ENCODE measurements at regions not wholly inside any gene's neighbourhood (a gene's known extent, or its start where the extent isn't known, plus 50 kb on each side); places are given as distances from the start of the nearest gene placed in this dataset.

DNA sequence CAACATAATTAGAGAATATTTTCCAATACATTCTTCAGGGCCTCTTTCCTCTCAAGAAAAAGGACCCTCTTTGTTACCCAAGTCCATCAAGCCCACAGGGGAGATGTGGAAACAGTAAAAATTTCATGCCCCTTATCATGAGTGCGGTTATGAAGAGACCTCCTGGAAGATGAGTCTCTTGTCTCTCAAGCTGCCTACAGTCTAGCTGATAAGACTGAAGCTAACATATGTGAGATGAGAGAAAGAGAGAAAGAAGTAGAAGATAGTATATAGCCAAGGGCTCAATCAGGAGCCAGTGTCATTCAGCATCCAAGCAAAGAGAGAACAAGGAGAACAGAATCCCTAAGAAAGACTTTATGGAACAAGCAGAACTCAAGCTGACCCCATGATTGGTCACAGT, 75.9 kb upstream of the CABCOCO1 start (continued):
- TF ChIP-seq, protein P1, sequence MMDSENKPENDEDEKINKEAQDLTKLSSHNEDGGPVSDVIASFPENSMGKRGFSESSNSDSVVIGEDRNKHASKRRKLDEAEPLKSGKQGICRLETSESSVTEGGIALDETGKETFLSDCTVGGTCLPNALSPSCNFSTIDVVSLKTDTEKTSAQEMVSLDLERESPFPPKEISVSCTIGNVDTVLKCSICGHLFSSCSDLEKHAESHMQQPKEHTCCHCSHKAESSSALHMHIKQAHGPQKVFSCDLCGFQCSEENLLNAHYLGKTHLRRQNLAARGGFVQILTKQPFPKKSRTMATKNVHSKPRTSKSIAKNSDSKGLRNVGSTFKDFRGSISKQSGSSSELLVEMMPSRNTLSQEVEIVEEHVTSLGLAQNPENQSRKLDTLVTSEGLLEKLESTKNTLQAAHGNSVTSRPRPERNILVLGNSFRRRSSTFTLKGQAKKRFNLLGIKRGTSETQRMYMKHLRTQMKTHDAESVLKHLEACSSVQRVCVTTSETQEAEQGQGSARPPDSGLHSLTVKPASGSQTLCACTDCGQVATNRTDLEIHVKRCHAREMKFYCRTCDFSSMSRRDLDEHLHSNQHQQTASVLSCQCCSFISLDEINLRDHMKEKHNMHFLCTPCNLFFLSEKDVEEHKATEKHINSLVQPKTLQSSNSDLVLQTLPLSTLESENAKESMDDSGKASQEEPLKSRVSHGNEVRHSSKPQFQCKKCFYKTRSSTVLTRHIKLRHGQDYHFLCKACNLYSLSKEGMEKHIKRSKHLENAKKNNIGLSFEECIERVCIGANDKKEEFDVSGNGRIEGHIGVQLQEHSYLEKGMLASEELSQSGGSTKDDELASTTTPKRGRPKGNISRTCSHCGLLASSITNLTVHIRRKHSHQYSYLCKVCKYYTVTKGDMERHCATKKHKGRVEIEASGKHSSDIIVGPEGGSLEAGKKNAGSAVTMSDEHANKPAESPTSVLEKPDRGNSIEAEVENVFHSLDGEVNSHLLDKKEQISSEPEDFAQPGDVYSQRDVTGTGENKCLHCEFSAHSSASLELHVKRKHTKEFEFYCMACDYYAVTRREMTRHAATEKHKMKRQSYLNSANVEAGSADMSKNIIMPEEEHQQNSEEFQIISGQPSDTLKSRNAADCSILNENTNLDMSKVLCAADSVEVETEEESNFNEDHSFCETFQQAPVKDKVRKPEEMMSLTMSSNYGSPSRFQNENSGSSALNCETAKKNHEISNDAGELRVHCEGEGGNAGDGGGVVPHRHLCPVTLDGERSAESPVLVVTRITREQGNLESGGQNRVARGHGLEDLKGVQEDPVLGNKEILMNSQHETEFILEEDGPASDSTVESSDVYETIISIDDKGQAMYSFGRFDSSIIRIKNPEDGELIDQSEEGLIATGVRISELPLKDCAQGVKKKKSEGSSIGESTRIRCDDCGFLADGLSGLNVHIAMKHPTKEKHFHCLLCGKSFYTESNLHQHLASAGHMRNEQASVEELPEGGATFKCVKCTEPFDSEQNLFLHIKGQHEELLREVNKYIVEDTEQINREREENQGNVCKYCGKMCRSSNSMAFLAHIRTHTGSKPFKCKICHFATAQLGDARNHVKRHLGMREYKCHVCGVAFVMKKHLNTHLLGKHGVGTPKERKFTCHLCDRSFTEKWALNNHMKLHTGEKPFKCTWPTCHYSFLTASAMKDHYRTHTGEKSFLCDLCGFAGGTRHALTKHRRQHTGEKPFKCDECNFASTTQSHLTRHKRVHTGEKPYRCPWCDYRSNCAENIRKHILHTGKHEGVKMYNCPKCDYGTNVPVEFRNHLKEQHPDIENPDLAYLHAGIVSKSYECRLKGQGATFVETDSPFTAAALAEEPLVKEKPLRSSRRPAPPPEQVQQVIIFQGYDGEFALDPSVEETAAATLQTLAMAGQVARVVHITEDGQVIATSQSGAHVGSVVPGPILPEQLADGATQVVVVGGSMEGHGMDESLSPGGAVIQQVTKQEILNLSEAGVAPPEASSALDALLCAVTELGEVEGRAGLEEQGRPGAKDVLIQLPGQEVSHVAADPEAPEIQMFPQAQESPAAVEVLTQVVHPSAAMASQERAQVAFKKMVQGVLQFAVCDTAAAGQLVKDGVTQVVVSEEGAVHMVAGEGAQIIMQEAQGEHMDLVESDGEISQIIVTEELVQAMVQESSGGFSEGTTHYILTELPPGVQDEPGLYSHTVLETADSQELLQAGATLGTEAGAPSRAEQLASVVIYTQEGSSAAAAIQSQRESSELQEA (CRISPR knock-in tag; IDR thresholded peaks at IDR 0.05; ENCODE audit: not compliant biosample characterization): no peak

DNA sequence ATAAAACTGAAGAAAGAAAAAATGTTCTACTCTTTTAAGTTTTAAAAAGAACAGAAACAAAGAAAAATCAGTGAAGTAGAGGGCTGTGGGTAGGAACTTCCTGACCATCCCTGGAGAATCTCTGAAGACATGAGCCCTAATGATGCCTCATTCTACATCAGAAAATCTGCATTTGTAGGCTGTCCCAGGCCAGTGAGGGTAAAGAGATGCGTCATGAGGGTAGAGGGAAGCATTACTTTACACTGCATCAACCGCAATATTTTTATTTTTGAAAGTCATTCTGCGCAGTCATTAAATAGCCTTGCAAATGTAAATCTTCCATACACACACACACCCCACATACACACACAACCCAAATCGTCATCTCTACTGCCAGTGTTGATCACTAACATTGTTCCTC, 82.1 kb upstream of the CABCOCO1 start:
- ATAC-seq: no peak
- H3K36me3 ChIP-seq (replicated peaks in 1 of 2; ENCODE audit: control insufficient read depth in 1 of 2, insufficient read depth in 2 of 2, low read length in 2 of 2): no peaks in the 10 kb centered on the region
- H3K9me3 ChIP-seq (ENCODE audit: low read length): no peaks in the 10 kb centered on the region
- no peak overlapping the region for H3K9ac ChIP-seq (ENCODE audit: insufficient read depth, low read depth, low read length)
- BruUV-seq (replicated peaks): no TSS peak
- H3K27ac ChIP-seq (ENCODE audit: extremely low read length, insufficient read depth, low read length): no peak overlapping the region
- no peaks in the 10 kb centered on the region for H3K4me1 ChIP-seq (ENCODE audit: insufficient read depth, low read length)
- WGBS (ENCODE audit: low lambda C conversion rate): 48% methylated on average over 4 of the region's 4 CpGs
- H3K4me2 ChIP-seq (ENCODE audit: low read depth, low read length): no peak overlapping the region
- ChIA-PET POLR2A (no interaction called here), CTCF (ENCODE audit: low intra/inter-chr PET ratio, low total read pairs) (no interaction called here)
- FAIRE-seq: no peak
- H3K4me3 ChIP-seq (replicated peaks in 1 of 3; ENCODE audit: insufficient read depth in 1 of 3, low read depth in 2 of 3, low read length in 3 of 3): no peak overlapping the region
- intact Hi-C loops (cut with micrococcal nuclease; ENCODE audit: unreplicated experiment): no loop called here
- in situ Hi-C loops (cut with HindIII; ENCODE audit: extremely low pct_ligation_motif_present, low pct_unique_long_range_greater_than_20kb): no loop called here
- DNase-seq (ENCODE audit: low spot score): no peak
- H3K79me2 ChIP-seq (ENCODE audit: insufficient read depth, low read length): no peaks in the 10 kb centered on the region
- H2AFZ ChIP-seq (ENCODE audit: low read length): no peak overlapping the region
- H3K27me3 ChIP-seq (ENCODE audit: control insufficient read depth in 1 of 2, insufficient read depth in 2 of 2, low read length in 2 of 2): no peaks in the 10 kb centered on the region
- no peaks in the 10 kb centered on the region for H4K20me1 ChIP-seq (ENCODE audit: insufficient read depth, low read length)
- no peak for TF ChIP-seq ETV6 (CRISPR knock-in tag; conservative IDR thresholded peaks at IDR 0.05)
- TF ChIP-seq STAG1 (CRISPR knock-in tag; IDR thresholded peaks at IDR 0.05): no peak
- no peak for TF ChIP-seq FOXK1 (CRISPR knock-in tag; IDR thresholded peaks at IDR 0.05; ENCODE audit: borderline replicate concordance, low read depth)
- TF ChIP-seq IKZF4 (CRISPR knock-in tag; IDR thresholded peaks at IDR 0.05; ENCODE audit: borderline replicate concordance, low read depth, not compliant biosample characterization): no peak
- TF ChIP-seq CBX1 (IDR thresholded peaks at IDR 0.05; ENCODE audit: low read depth): no peak
- TF ChIP-seq ZSCAN31 (CRISPR knock-in tag; IDR thresholded peaks at IDR 0.05; ENCODE audit: low read depth): no peak
- TF ChIP-seq, protein P2, sequence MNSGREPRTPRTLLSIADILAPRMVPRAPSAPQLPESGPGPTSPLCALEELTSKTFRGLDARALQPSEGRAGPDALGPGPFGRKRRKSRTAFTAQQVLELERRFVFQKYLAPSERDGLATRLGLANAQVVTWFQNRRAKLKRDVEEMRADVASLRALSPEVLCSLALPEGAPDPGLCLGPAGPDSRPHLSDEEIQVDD (CRISPR knock-in tag; IDR thresholded peaks at IDR 0.05; ENCODE audit: borderline replicate concordance): no peak
- no peak for TF ChIP-seq ZNF367 (CRISPR knock-in tag; IDR thresholded peaks at IDR 0.05; ENCODE audit: borderline replicate concordance)
- TF ChIP-seq ARNTL (CRISPR knock-in tag; IDR thresholded peaks at IDR 0.05): no peak
- no peak for TF ChIP-seq NFYB (CRISPR knock-in tag; IDR thresholded peaks at IDR 0.05)
- no peak for TF ChIP-seq FOXO1 (CRISPR knock-in tag; IDR thresholded peaks at IDR 0.05)
- TF ChIP-seq SOX13 (IDR thresholded peaks at IDR 0.05): no peak
- TF ChIP-seq SOX13 (CRISPR knock-in tag; conservative IDR thresholded peaks at IDR 0.05 in 1 of 2, IDR thresholded peaks at IDR 0.05 in 1 of 2): no peak
- TF ChIP-seq, protein P3, sequence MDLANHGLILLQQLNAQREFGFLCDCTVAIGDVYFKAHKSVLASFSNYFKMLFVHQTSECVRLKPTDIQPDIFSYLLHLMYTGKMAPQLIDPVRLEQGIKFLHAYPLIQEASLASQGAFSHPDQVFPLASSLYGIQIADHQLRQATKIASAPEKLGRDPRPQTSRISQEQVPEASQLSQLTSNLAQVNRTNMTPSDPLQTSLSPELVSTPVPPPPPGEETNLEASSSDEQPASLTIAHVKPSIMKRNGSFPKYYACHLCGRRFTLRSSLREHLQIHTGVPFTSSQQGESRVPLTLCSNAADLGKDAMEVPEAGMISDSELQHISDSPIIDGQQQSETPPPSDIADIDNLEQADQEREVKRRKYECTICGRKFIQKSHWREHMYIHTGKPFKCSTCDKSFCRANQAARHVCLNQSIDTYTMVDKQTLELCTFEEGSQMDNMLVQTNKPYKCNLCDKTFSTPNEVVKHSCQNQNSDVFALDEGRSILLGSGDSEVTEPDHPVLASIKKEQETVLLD (CRISPR knock-in tag; IDR thresholded peaks at IDR 0.05; ENCODE audit: low read depth): no peak
